ENCODE measurements at regions not wholly inside any gene's neighbourhood (a gene's known extent, or its start where the extent isn't known, plus 50 kb on each side); places are given as distances from the start of the nearest gene placed in this dataset.

- no peak for DNase-seq (ENCODE audit: low read depth)
Measured at GRCh38 chr5:117719413-117719812, 1144.8 kb upstream of the SEMA6A start.

GRCh38 chr5:117713585-117714198 lies 1139.1 kb upstream of the SEMA6A start:
- DNase-seq (ENCODE audit: low read depth), result no peak

- no peak for DNase-seq (ENCODE audit: low read depth)
Measured at GRCh38 chr5:117701062-117701461, 1126.4 kb upstream of the SEMA6A start.

GRCh38 chr5:117692606-117693005 lies 1118.0 kb upstream of the SEMA6A start:
- no peak for DNase-seq (ENCODE audit: low read depth)

- DNase-seq (ENCODE audit: low read depth), result no peak
Measured at GRCh38 chr5:117691081-117691870, 1116.7 kb upstream of the SEMA6A start.

- no peak for DNase-seq (ENCODE audit: low read depth)
Measured at GRCh38 chr5:117690612-117691011, 1116.0 kb upstream of the SEMA6A start.

- no peak for DNase-seq (ENCODE audit: low read depth)
Measured at GRCh38 chr5:117686926-117687325, 1112.3 kb upstream of the SEMA6A start.

GRCh38 chr5:117682416-117682815 lies 1107.8 kb upstream of the SEMA6A start:
- no peak for DNase-seq (ENCODE audit: low read depth)

GRCh38 chr5:117681431-117682254 lies 1107.0 kb upstream of the SEMA6A start:
- no peak for DNase-seq (ENCODE audit: low read depth)

- no peak for DNase-seq (ENCODE audit: low read depth)
Measured at GRCh38 chr5:117680426-117680825, 1105.8 kb upstream of the SEMA6A start.

GRCh38 chr5:117679046-117679445 lies 1104.4 kb upstream of the SEMA6A start:
- DNase-seq (ENCODE audit: low read depth), result no peak

- no peak for DNase-seq (ENCODE audit: low read depth)
Measured at GRCh38 chr5:117675646-117676045, 1101.0 kb upstream of the SEMA6A start.

GRCh38 chr5:117671551-117671950 lies 1096.9 kb upstream of the SEMA6A start:
- no peak for DNase-seq (ENCODE audit: low read depth)

GRCh38 chr5:117667105-117667504 lies 1092.5 kb upstream of the SEMA6A start:
- no peak for DNase-seq (ENCODE audit: low read depth)

GRCh38 chr5:117665121-117665520 lies 1090.5 kb upstream of the SEMA6A start:
- no peak for DNase-seq (ENCODE audit: low read depth)

GRCh38 chr5:117662361-117662760 lies 1087.7 kb upstream of the SEMA6A start:
- DNase-seq (ENCODE audit: low read depth), result no peak

GRCh38 chr5:117657541-117657940 lies 1082.9 kb upstream of the SEMA6A start:
- DNase-seq (ENCODE audit: low read depth), result no peak

GRCh38 chr5:117652958-117653280 lies 1078.3 kb upstream of the SEMA6A start:
- DNase-seq (ENCODE audit: low read depth), result no peak

GRCh38 chr5:117652036-117652957 lies 1077.7 kb upstream of the SEMA6A start:
- no peak for DNase-seq (ENCODE audit: low read depth)

- DNase-seq (ENCODE audit: low read depth), result no peak
Measured at GRCh38 chr5:117649821-117650220, 1075.2 kb upstream of the SEMA6A start.

- no peak for DNase-seq (ENCODE audit: low read depth)
Measured at GRCh38 chr5:117645400-117645799, 1070.8 kb upstream of the SEMA6A start.

- DNase-seq (ENCODE audit: low read depth), result no peak
Measured at GRCh38 chr5:117638581-117638980, 1064.0 kb upstream of the SEMA6A start.
